SK-N-SH (cell line): ENCODE measurements at regions not wholly inside any gene's neighbourhood (a gene's known extent, or its start where the extent isn't known, plus 50 kb on each side); places are given as distances from the start of the nearest gene placed in this dataset.

Experiments used
- CTCF ChIA-PET: fragments of 300-600, 350-600 bp; formaldehyde crosslinking; extraction: SDS; loops from one replicate; lab custom pipeline; 2021; lab: Yijun Ruan, JAX
- POLR2A ChIA-PET: fragments of 350-600 bp; sonication (Branson Sonifier 250); formaldehyde crosslinking; extraction: SDS; loops from one replicate; lab custom pipeline; 2020; ENCODE audit warnings: antibody characterized with exemption, inconsistent platforms; lab: Yijun Ruan, JAX
- DNase-seq: peaks from one replicate; pipeline ENCODE4 v3.0.0; 2012
- H2AFZ ChIP-seq: fragments of 200-600 bp; sonication (generic); 2 replicates; pipeline ENCODE4 v1.8.1; 2016; ENCODE audit warnings: antibody characterized with exemption, mild to moderate bottlenecking, low read depth
- H3F3A ChIP-seq: fragments of 200-600 bp; sonication (generic); replicated peaks from 2 replicates; pipeline ENCODE3; 2016; ENCODE audit warnings: antibody characterized with exemption, mild to moderate bottlenecking; ENCODE audit not compliant: insufficient read depth
- H3K27ac ChIP-seq, 2 experiments: fragments of 200-500 bp in 1 of 2; fragments of 200-600 bp in 1 of 2; sonication (Bioruptor generic) in 1 of 2; sonication (generic), shearing (Covaris generic) in 1 of 2; 2 replicates each; pipeline versions ENCODE4 v1.5.1 to v1.6.1; 2014 to 2016; ENCODE audit warnings: low read depth in 2 of 2, inconsistent platforms in 1 of 2, low read length in 1 of 2, mild to moderate bottlenecking in 1 of 2, mixed read lengths in 1 of 2
- H3K27me3 ChIP-seq: fragments of 200-600 bp; sonication (generic), shearing (Covaris generic); 2 replicates; pipeline ENCODE4 v1.6.1; 2016; ENCODE audit warnings: mixed run types; ENCODE audit not compliant: insufficient read depth
- H3K36me3 ChIP-seq, 2 experiments: fragments of 200-500 bp in 1 of 2; fragments of 200-600 bp in 1 of 2; sonication (Bioruptor generic) in 1 of 2; sonication (generic) in 1 of 2; replicated peaks in 1 of 2; 2 replicates each; pipeline versions ENCODE3 to v1.5.1; 2014 to 2016; ENCODE audit warnings: low read length in 1 of 2, mild to moderate bottlenecking in 1 of 2; ENCODE audit not compliant: insufficient read depth in 2 of 2, control insufficient read depth in 1 of 2
- H3K4me1 ChIP-seq, 2 experiments: fragments of 200-500 bp in 1 of 2; fragments of 200-600 bp in 1 of 2; sonication (Bioruptor generic) in 1 of 2; sonication (generic), shearing (Covaris generic) in 1 of 2; 2 replicates each; pipeline versions ENCODE4 v1.5.1 to v1.6.1; 2014 to 2016; ENCODE audit warnings: low read depth in 1 of 2, low read length in 1 of 2, mixed run types in 1 of 2; ENCODE audit not compliant: insufficient read depth in 2 of 2, control insufficient read depth in 1 of 2
- H3K4me2 ChIP-seq: fragments of 200-600 bp; sonication (generic), shearing (Covaris generic); 2 replicates; pipeline ENCODE4 v1.6.1; 2017; ENCODE audit warnings: mixed run types
- H3K4me3 ChIP-seq, 2 experiments: fragments of 200-500 bp in 1 of 2; fragments of 200-600 bp in 1 of 2; sonication (Bioruptor generic) in 1 of 2; sonication (generic), shearing (Covaris generic) in 1 of 2; 2 replicates each; pipeline versions ENCODE4 v1.5.1 to v1.8.1; 2014 to 2016; ENCODE audit warnings: low read depth in 2 of 2, inconsistent platforms in 1 of 2, low read length in 1 of 2, mild to moderate bottlenecking in 1 of 2, mixed read lengths in 1 of 2, moderate library complexity in 1 of 2
- H3K79me2 ChIP-seq: fragments of 200-600 bp; sonication (generic); 2 replicates; pipeline ENCODE4 v1.8.1; 2017; ENCODE audit warnings: mild to moderate bottlenecking; ENCODE audit not compliant: insufficient read depth
- H3K9ac ChIP-seq: fragments of 200-600 bp; sonication (generic); 2 replicates; pipeline ENCODE4 v1.6.1; 2017; ENCODE audit warnings: mixed run types
- H3K9me2 ChIP-seq: fragments of 200-600 bp; sonication (generic); 2 replicates; pipeline ENCODE4 v1.6.1; 2017; ENCODE audit warnings: mixed run types
- H3K9me3 ChIP-seq: fragments of 200-600 bp; sonication (generic); 2 replicates; pipeline ENCODE4 v1.6.1; 2017; ENCODE audit warnings: mixed run types, mild to moderate bottlenecking, moderate library complexity
- H4K20me1 ChIP-seq: fragments of 200-600 bp; sonication (generic); 2 replicates; pipeline ENCODE4 v1.6.1; 2017; ENCODE audit warnings: mild to moderate bottlenecking, mixed run types; ENCODE audit not compliant: insufficient read depth
- FOSL2 ChIP-seq: IDR thresholded peaks from 2 replicates; pipeline ENCODE4 v1.4.0; 2012; ENCODE audit warnings: low read depth, mild to moderate bottlenecking, moderate library complexity, borderline replicate concordance
- FOXJ3 ChIP-seq: sonication (generic); formaldehyde crosslinking; IDR thresholded peaks from 2 replicates; pipeline ENCODE4 v1.5.1; 2020; ENCODE audit warnings: mild to moderate bottlenecking, missing genetic modification reagents
- GABPA ChIP-seq: IDR thresholded peaks from 2 replicates; pipeline ENCODE4 v1.4.0; 2012; ENCODE audit warnings: low read depth, mild to moderate bottlenecking
- RFX5 ChIP-seq: IDR thresholded peaks from 2 replicates; pipeline ENCODE4 v1.6.1; 2012; ENCODE audit warnings: mild to moderate bottlenecking, improper control_type of control experiment, low read length
- SIN3A ChIP-seq: IDR thresholded peaks from 2 replicates; pipeline ENCODE4 v1.6.1; 2012; ENCODE audit warnings: low read depth, mild to moderate bottlenecking, low read length, moderate library complexity, borderline replicate concordance
- TEAD4 ChIP-seq: IDR thresholded peaks from 2 replicates; pipeline ENCODE4 v1.4.0; 2012; ENCODE audit warnings: mild to moderate bottlenecking, borderline replicate concordance; ENCODE audit not compliant: insufficient read depth
- WGBS: methylation state at CpG from one replicate; pipeline ENCODE4 v1.1.6; 2017; ENCODE audit warnings: low lambda C conversion rate; 5-methylcytosine and 5-hydroxymethylcytosine counted together
- TF ChIP-seq, protein P1 (sequence below): IDR thresholded peaks from 2 replicates; pipeline ENCODE4 v1.4.0; 2012; ENCODE audit warnings: low read depth, borderline replicate concordance
- TF ChIP-seq, protein P2 (sequence below): IDR thresholded peaks from 2 replicates; pipeline ENCODE4 v1.6.1; 2012; ENCODE audit warnings: mild to moderate bottlenecking, low read depth, low read length, moderate library complexity
- TF ChIP-seq, protein P3 (sequence below): IDR thresholded peaks from 2 replicates; pipeline ENCODE4; 2012
- TF ChIP-seq, protein P4 (sequence below): fragments of 150-350 bp; IDR thresholded peaks from 2 replicates; pipeline ENCODE4 v1.6.1; 2017; ENCODE audit warnings: antibody characterized with exemption, low read length, low read depth, borderline replicate concordance

DNA sequence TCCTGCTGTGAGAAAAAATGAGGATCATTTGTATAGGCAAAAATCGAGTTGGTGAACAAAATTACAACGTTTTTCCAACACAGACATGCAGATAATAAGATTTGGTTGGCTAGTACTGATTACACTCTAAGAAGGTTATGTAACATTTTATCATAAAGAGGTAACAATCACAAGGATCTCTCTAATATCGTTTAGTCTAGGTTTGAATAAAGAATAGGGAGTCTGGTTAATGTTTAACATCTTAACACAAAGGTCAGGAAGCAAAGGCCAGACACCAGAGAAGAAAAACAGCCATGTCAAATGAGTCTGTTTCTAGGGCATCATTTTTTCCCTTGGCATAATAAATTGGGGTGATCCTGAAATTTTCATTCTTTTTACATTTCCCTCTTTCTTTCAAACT, 207.4 kb upstream of the CHRM3 start (continued):
- TF ChIP-seq TEAD4 (no peak), FOSL2 (no peak), GABPA (no peak), FOXJ3 (CRISPR knock-in tag) (no peak)
- TF ChIP-seq, protein P1, sequence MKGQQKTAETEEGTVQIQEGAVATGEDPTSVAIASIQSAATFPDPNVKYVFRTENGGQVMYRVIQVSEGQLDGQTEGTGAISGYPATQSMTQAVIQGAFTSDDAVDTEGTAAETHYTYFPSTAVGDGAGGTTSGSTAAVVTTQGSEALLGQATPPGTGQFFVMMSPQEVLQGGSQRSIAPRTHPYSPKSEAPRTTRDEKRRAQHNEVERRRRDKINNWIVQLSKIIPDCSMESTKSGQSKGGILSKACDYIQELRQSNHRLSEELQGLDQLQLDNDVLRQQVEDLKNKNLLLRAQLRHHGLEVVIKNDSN: no peak
- TF ChIP-seq, protein P2, sequence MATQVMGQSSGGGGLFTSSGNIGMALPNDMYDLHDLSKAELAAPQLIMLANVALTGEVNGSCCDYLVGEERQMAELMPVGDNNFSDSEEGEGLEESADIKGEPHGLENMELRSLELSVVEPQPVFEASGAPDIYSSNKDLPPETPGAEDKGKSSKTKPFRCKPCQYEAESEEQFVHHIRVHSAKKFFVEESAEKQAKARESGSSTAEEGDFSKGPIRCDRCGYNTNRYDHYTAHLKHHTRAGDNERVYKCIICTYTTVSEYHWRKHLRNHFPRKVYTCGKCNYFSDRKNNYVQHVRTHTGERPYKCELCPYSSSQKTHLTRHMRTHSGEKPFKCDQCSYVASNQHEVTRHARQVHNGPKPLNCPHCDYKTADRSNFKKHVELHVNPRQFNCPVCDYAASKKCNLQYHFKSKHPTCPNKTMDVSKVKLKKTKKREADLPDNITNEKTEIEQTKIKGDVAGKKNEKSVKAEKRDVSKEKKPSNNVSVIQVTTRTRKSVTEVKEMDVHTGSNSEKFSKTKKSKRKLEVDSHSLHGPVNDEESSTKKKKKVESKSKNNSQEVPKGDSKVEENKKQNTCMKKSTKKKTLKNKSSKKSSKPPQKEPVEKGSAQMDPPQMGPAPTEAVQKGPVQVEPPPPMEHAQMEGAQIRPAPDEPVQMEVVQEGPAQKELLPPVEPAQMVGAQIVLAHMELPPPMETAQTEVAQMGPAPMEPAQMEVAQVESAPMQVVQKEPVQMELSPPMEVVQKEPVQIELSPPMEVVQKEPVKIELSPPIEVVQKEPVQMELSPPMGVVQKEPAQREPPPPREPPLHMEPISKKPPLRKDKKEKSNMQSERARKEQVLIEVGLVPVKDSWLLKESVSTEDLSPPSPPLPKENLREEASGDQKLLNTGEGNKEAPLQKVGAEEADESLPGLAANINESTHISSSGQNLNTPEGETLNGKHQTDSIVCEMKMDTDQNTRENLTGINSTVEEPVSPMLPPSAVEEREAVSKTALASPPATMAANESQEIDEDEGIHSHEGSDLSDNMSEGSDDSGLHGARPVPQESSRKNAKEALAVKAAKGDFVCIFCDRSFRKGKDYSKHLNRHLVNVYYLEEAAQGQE: no peak
- TF ChIP-seq, protein P3, sequence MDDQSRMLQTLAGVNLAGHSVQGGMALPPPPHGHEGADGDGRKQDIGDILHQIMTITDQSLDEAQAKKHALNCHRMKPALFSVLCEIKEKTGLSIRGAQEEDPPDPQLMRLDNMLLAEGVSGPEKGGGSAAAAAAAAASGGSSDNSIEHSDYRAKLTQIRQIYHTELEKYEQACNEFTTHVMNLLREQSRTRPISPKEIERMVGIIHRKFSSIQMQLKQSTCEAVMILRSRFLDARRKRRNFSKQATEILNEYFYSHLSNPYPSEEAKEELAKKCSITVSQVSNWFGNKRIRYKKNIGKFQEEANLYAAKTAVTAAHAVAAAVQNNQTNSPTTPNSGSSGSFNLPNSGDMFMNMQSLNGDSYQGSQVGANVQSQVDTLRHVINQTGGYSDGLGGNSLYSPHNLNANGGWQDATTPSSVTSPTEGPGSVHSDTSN: no peak

DNA sequence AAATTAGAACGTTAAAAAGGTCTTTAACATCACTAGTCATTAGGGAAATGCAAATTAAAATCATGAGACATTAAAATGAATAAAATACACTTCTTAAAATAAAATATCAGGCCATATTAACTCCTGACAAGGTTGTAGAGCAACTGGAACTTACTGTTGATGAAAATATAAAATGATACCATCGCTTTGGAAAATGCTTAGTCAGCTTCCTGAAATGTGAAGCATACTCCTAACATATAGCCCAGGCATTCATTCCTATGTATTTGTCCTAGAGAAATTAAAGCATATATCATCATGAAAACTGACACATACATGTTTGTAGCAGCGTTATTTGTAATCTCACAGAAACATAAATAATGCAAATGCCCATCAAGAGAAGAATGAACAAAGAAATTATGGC, 211.5 kb upstream of the CHRM3 start:
- H4K20me1 ChIP-seq: no peaks in the 10 kb centered on the region
- ChIA-PET POLR2A (no interaction called here), CTCF (no interaction called here)
- no peak overlapping the region for H3K27ac ChIP-seq
- no peak overlapping the region for H3K9ac ChIP-seq
- H3K27me3 ChIP-seq: no peaks in the 10 kb centered on the region
- no peak for TF ChIP-seq RFX5
- TF ChIP-seq, protein P4, sequence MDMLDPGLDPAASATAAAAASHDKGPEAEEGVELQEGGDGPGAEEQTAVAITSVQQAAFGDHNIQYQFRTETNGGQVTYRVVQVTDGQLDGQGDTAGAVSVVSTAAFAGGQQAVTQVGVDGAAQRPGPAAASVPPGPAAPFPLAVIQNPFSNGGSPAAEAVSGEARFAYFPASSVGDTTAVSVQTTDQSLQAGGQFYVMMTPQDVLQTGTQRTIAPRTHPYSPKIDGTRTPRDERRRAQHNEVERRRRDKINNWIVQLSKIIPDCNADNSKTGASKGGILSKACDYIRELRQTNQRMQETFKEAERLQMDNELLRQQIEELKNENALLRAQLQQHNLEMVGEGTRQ: no peak
- TF ChIP-seq SIN3A: no peak
- H3F3A ChIP-seq: no peaks in the 10 kb centered on the region
- no peaks in the 10 kb centered on the region for H3K79me2 ChIP-seq
- H3K4me1 ChIP-seq: peaks cover 0 to 6% of the 10 kb centered on the region in 2 experiments; a peak in 2 of 4 replicates
- H2AFZ ChIP-seq: no peak overlapping the region
- no peaks in the 10 kb centered on the region for H3K9me2 ChIP-seq
- DNase-seq: no peak
- 0 out of 2 replicates have a peak, but pooled peaks cover 4% of the 10 kb centered on the region for H3K9me3 ChIP-seq
- 46% methylated on average over 3 of the region's 3 CpGs for WGBS
- H3K4me3 ChIP-seq: no peak overlapping the region
- H3K36me3 ChIP-seq: no peaks in the 10 kb centered on the region
- no peak overlapping the region for H3K4me2 ChIP-seq
